AG04450 (cell line): ENCODE measurements at regions not wholly inside any gene's neighbourhood (a gene's known extent, or its start where the extent isn't known, plus 50 kb on each side); places are given as distances from the start of the nearest gene placed in this dataset.

Experiments
- CTCF ChIA-PET: fragments of 300-600, 350-600 bp; formaldehyde crosslinking; extraction: SDS; loops from one replicate; lab custom pipeline; 2022; ENCODE audit warnings: antibody characterized with exemption, inconsistent platforms; lab: Charles Lee
- POLR2A ChIA-PET: fragments of 350-600 bp; formaldehyde crosslinking; extraction: SDS; loops from one replicate; lab custom pipeline; 2021; ENCODE audit warnings: antibody characterized with exemption, inconsistent platforms; lab: Yijun Ruan, JAX
- DNase-seq: peaks from one replicate; pipeline ENCODE4 v3.0.0-alpha.2; 2011; ENCODE audit warnings: low read depth, low spot score
- H3K27ac ChIP-seq: one replicate; pipeline ENCODE4 v1.5.1; 2012; ENCODE audit warnings: low read depth, low read length, control low read depth
- H3K27me3 ChIP-seq: one replicate; pipeline ENCODE4 v1.6.0; 2012; ENCODE audit warnings: low read length; ENCODE audit not compliant: control insufficient read depth, insufficient read depth
- H3K4me3 ChIP-seq: 2 replicates; pipeline ENCODE4 v1.5.1; 2011; ENCODE audit warnings: mild to moderate bottlenecking, low read depth, low read length, control low read depth
- H3K9me3 ChIP-seq: 2 replicates; pipeline ENCODE4 v1.5.1; 2012; ENCODE audit warnings: low read length; ENCODE audit not compliant: control insufficient read depth, insufficient read depth
- TF ChIP-seq, protein P1 (sequence below): IDR thresholded peaks from 2 replicates; pipeline ENCODE4 v1.5.1; 2011; ENCODE audit warnings: low read depth, low read length, control low read depth, inconsistent platforms

DNA sequence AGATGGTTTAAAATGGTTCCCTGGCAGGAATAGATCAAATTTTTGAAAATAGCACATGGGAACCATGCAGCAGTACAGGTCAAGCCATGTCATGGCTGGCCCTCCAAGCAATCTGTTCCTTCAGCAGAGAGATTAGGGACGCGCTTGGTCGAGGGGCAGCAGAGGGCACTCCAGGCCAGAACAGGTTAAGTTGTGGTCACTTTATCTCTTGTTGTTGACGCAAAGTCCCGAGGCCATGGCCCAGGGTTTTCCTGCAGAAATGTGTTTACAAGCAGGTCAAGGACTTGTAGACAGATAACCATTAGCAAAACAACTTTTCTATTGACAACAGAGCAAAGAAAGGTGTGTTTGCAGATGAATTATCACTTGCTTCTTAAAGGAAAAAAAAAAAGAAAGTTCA lies 570.0 kb upstream of the NR2F2 start:
- Histone ChIP-seq H3K27ac (no peak overlapping the region), H3K27me3 (no peaks in the 10 kb centered on the region), H3K4me3 (no peak overlapping the region), H3K9me3 (no peaks in the 10 kb centered on the region)
- no peak for DNase-seq
- TF ChIP-seq, protein P1, sequence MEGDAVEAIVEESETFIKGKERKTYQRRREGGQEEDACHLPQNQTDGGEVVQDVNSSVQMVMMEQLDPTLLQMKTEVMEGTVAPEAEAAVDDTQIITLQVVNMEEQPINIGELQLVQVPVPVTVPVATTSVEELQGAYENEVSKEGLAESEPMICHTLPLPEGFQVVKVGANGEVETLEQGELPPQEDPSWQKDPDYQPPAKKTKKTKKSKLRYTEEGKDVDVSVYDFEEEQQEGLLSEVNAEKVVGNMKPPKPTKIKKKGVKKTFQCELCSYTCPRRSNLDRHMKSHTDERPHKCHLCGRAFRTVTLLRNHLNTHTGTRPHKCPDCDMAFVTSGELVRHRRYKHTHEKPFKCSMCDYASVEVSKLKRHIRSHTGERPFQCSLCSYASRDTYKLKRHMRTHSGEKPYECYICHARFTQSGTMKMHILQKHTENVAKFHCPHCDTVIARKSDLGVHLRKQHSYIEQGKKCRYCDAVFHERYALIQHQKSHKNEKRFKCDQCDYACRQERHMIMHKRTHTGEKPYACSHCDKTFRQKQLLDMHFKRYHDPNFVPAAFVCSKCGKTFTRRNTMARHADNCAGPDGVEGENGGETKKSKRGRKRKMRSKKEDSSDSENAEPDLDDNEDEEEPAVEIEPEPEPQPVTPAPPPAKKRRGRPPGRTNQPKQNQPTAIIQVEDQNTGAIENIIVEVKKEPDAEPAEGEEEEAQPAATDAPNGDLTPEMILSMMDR: no peak
- ChIA-PET CTCF (no interaction called here), POLR2A (no interaction called here)

GRCh38 chr15:95761501-95762165 lies 568.9 kb upstream of the NR2F2 start:
- POLR2A ChIA-PET: no interaction called here
- Histone ChIP-seq H3K27ac (no peak overlapping the region), H3K27me3 (no peaks in the 10 kb centered on the region), H3K9me3 (no peaks in the 10 kb centered on the region), H3K4me3 (no peak overlapping the region)
- no peak for DNase-seq
- TF ChIP-seq, protein P1: no peak
- CTCF ChIA-PET: interaction anchor here (0.6 to 1.1 kb wide), 2 partner anchors 19 to 565 kb away, joined by 3 read pairs; no protein-coding TSS in a partner anchor

DNA sequence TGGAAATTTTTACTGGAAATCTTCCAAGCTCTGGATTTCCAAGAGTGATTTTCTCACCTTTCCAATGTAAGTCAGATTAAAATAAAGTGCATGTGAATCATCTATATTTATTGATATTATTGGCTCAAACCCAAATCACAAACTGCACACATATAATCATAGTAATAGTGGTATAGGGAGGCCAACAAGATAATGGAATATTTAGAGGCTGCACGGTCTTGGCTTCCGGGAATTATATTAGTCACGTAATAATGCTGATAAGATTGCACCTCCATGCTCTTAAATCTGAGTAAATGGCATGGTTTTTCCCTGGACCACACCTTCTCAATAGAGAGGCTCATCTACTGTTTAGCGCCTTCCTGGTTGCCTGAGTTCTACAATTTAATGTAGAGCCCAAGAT lies 567.1 kb upstream of the NR2F2 start:
- Histone ChIP-seq H3K27me3 (no peaks in the 10 kb centered on the region), H3K27ac (no peak overlapping the region), H3K9me3 (no peaks in the 10 kb centered on the region), H3K4me3 (no peak overlapping the region)
- TF ChIP-seq, protein P1: no peak
- DNase-seq: no peak
- POLR2A ChIA-PET: no interaction called here
- CTCF ChIA-PET: interaction anchor here (1.2 kb wide), 1 partner anchor 504 kb away, joined by 10 read pairs; no protein-coding TSS in a partner anchor

- Histone ChIP-seq H3K9me3 (no peaks in the 10 kb centered on the region), H3K27ac (no peak overlapping the region), H3K4me3 (no peak overlapping the region), H3K27me3 (no peaks in the 10 kb centered on the region)
- ChIA-PET POLR2A (no interaction called here), CTCF (no interaction called here)
- no peak for DNase-seq
- TF ChIP-seq, protein P1: no peak
These were observed 565.3 kb upstream of the NR2F2 start for GRCh38 chr15:95765161-95765560.

- TF ChIP-seq, protein P1: no peak
- CTCF ChIA-PET: no interaction called here
- Histone ChIP-seq H3K9me3 (no peaks in the 10 kb centered on the region; the same call in 1 of the 2 replicates), H3K27ac (no peak overlapping the region), H3K27me3 (no peaks in the 10 kb centered on the region), H3K4me3 (no peak overlapping the region)
- no peak for DNase-seq
- POLR2A ChIA-PET: no interaction called here
These were observed 560.3 kb upstream of the NR2F2 start for GRCh38 chr15:95770196-95770595.
